Body of pancreas (tissue), 4 donors: ENCODE measurements at regions not wholly inside any gene's neighbourhood (a gene's known extent, or its start where the extent isn't known, plus 50 kb on each side); places are given as distances from the start of the nearest gene placed in this dataset.

Source experiments
- POLR2A ChIP-seq, 3 donors: fragments of 450-650 bp; IDR thresholded peaks; one replicate each; pipeline ENCODE4 v1.6.1; 2016; ENCODE audit warnings: antibody characterized with exemption in 3 of 3, mild to moderate bottlenecking in 2 of 3
- TF ChIP-seq, protein P1 (sequence below), 7 experiments: fragments of 450-650 bp in 4 of 7; fragments of 200-600 bp in 3 of 7; sonication (generic) in 3 of 7; IDR thresholded peaks; one replicate each; pipeline ENCODE4 v1.5.1; 2016 to 2019; ENCODE audit warnings: antibody characterized with exemption in 7 of 7

DNA sequence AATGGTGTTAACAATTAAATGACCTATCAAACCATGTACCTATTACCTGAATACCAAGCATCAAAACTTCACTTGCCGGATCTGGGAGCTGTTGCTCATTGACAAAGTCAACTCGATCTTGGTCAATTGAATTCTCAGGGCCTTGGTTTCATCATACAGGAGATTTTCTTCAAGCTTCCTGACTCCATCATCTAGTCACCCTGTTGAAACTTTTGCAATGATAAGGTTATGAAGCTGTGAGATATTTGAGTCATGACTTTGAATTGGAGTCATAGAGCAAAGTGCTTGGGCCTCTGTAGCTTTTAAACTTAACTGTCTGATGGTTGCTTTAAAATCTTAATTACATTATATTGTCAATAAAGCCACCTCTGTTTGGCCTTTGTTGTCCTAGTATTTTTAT, 260.9 kb downstream of the COG6 start:
- TF ChIP-seq POLR2A (IDR thresholded peaks at IDR 0.05), result no peak
- TF ChIP-seq, protein P1, sequence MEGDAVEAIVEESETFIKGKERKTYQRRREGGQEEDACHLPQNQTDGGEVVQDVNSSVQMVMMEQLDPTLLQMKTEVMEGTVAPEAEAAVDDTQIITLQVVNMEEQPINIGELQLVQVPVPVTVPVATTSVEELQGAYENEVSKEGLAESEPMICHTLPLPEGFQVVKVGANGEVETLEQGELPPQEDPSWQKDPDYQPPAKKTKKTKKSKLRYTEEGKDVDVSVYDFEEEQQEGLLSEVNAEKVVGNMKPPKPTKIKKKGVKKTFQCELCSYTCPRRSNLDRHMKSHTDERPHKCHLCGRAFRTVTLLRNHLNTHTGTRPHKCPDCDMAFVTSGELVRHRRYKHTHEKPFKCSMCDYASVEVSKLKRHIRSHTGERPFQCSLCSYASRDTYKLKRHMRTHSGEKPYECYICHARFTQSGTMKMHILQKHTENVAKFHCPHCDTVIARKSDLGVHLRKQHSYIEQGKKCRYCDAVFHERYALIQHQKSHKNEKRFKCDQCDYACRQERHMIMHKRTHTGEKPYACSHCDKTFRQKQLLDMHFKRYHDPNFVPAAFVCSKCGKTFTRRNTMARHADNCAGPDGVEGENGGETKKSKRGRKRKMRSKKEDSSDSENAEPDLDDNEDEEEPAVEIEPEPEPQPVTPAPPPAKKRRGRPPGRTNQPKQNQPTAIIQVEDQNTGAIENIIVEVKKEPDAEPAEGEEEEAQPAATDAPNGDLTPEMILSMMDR (IDR thresholded peaks at IDR 0.05), result no peak
